HepG2 (cell line): ENCODE measurements at regions not wholly inside any gene's neighbourhood (a gene's known extent, or its start where the extent isn't known, plus 50 kb on each side); places are given as distances from the start of the nearest gene placed in this dataset.

Experiments
- ATAC-seq: fragments of 200-7000 bp; cut with Tn5 transposase; 3 replicates; pipeline ENCODE4 v1.9.1; 2020; ENCODE audit warnings: mild to moderate bottlenecking, moderate library complexity
- BruUV-seq: library from RNA; stranded (reverse); fragments of 400-500 nt; replicated peaks from 2 replicates; lab custom pipeline; 2021; lab: Mats Ljungman, UMichigan
- CTCF ChIA-PET: fragments of 300-600 bp; formaldehyde crosslinking; extraction: SDS; loops from one replicate; lab custom pipeline; 2021; ENCODE audit warnings: low total read pairs, inconsistent platforms, low intra/inter-chr PET ratio; lab: Yijun Ruan, JAX
- POLR2A ChIA-PET: fragments of 350-600 bp; sonication (Branson Sonifier 250); formaldehyde crosslinking; loops from one replicate; lab custom pipeline; 2020; ENCODE audit warnings: antibody characterized with exemption, inconsistent platforms; lab: Yijun Ruan, JAX
- DNase-seq: peaks from one replicate; pipeline ENCODE4 v3.0.0-alpha.2; 2015; ENCODE audit warnings: low spot score
- FAIRE-seq: peaks from 3 replicates; lab custom pipeline; 2011; peaks lifted over from hg19 to GRCh38; lab: Jason Lieb, UNC
- H2AFZ ChIP-seq: one replicate; pipeline ENCODE4 v1.6.1; 2011; ENCODE audit warnings: low read length, inconsistent platforms
- H3K27ac ChIP-seq: fragments of 300-600 bp; 3 replicates; pipeline ENCODE4 v1.8.0; 2011; ENCODE audit warnings: mixed run types, mild to moderate bottlenecking, mixed read lengths, low read length, inconsistent platforms; ENCODE audit not compliant: insufficient read depth; ENCODE audit errors: extremely low read length
- H3K27me3 ChIP-seq, 2 experiments: fragments of 200-600 bp in 1 of 2; 2 replicates in 1 of 2; 3 replicates in 1 of 2; pipeline versions ENCODE4 v1.6.0 to v1.8.0; 2011; ENCODE audit warnings: low read length in 2 of 2, mild to moderate bottlenecking in 2 of 2, moderate library complexity in 2 of 2, inconsistent platforms in 1 of 2; ENCODE audit not compliant: insufficient read depth in 2 of 2, control insufficient read depth in 1 of 2
- H3K36me3 ChIP-seq, 2 experiments: fragments of 200-600 bp in 1 of 2; replicated peaks in 1 of 2; 2 replicates in 1 of 2; 3 replicates in 1 of 2; pipeline versions ENCODE4 v1.5.1 to v1.8.0; 2011; ENCODE audit warnings: low read length in 2 of 2, inconsistent platforms in 1 of 2; ENCODE audit not compliant: insufficient read depth in 2 of 2, control insufficient read depth in 1 of 2
- H3K4me1 ChIP-seq: 2 replicates; pipeline ENCODE4 v1.5.1; 2012; ENCODE audit warnings: low read length, inconsistent platforms; ENCODE audit not compliant: insufficient read depth
- H3K4me2 ChIP-seq: 2 replicates; pipeline ENCODE4 v1.6.0; 2011; ENCODE audit warnings: low read depth, low read length, inconsistent platforms
- H3K4me3 ChIP-seq, 3 experiments: fragments of 200-600 bp in 1 of 3; sonication (generic), shearing (Covaris generic) in 1 of 3; replicated peaks in 1 of 3; 2 replicates each; pipeline ENCODE4 v1.5.1; 2011 to 2016; ENCODE audit warnings: low read length in 3 of 3, inconsistent platforms in 2 of 3, low read depth in 2 of 3, mild to moderate bottlenecking in 2 of 3, control low read depth in 1 of 3, mixed read lengths in 1 of 3; ENCODE audit not compliant: insufficient read depth in 1 of 3
- H3K79me2 ChIP-seq: one replicate; pipeline ENCODE4 v1.6.1; 2011; ENCODE audit warnings: low read length, inconsistent platforms; ENCODE audit not compliant: insufficient read depth
- H3K9ac ChIP-seq: 2 replicates; pipeline ENCODE4 v1.6.0; 2011; ENCODE audit warnings: mild to moderate bottlenecking, low read depth, low read length, inconsistent platforms; ENCODE audit not compliant: insufficient read depth
- H3K9me3 ChIP-seq: 2 replicates; pipeline ENCODE4 v1.5.1; 2012; ENCODE audit warnings: mild to moderate bottlenecking, low read length
- H4K20me1 ChIP-seq: 2 replicates; pipeline ENCODE4 v1.6.0; 2011; ENCODE audit warnings: inconsistent platforms, mild to moderate bottlenecking, low read length, moderate library complexity; ENCODE audit not compliant: insufficient read depth
- ARNTL ChIP-seq: sonication (generic); formaldehyde crosslinking; IDR thresholded peaks from 2 replicates; pipeline ENCODE4 v1.4.0; 2020; ENCODE audit warnings: mild to moderate bottlenecking, missing genetic modification reagents
- HOXA9 ChIP-seq: sonication (generic); formaldehyde crosslinking; IDR thresholded peaks from 2 replicates; pipeline ENCODE4 v1.8.1; 2022; ENCODE audit warnings: missing genetic modification reagents, mild to moderate bottlenecking, moderate library complexity, borderline replicate concordance
- MATR3 ChIP-seq: sonication (generic); formaldehyde crosslinking; IDR thresholded peaks from 2 replicates; pipeline ENCODE4 v1.4.0; 2020; ENCODE audit warnings: missing genetic modification reagents
- MYC ChIP-seq: sonication (generic); formaldehyde crosslinking; IDR thresholded peaks from 2 replicates; pipeline ENCODE4 v1.9.0; 2021; ENCODE audit warnings: missing genetic modification reagents, borderline replicate concordance
- MZF1 ChIP-seq: sonication (generic); formaldehyde crosslinking; IDR thresholded peaks from 2 replicates; pipeline ENCODE4 v1.8.1; 2023; ENCODE audit warnings: mild to moderate bottlenecking, missing genetic modification reagents, borderline replicate concordance
- NFE2L2 ChIP-seq: fragments of 150-350 bp; IDR thresholded peaks from 2 replicates; pipeline ENCODE4 v1.6.1; 2014; ENCODE audit warnings: low read length
- NRL ChIP-seq: sonication (generic); formaldehyde crosslinking; IDR thresholded peaks from 2 replicates; pipeline ENCODE4 v1.5.0; 2020; ENCODE audit warnings: missing genetic modification reagents, mild to moderate bottlenecking, moderate library complexity, borderline replicate concordance
- PHB2 ChIP-seq: fragments of 450-650 bp; IDR thresholded peaks from 2 replicates; pipeline ENCODE4 v1.6.1; 2018; ENCODE audit not compliant: partially characterized antibody
- PLRG1 ChIP-seq: fragments of 450-650 bp; conservative IDR thresholded peaks from 2 replicates; pipeline ENCODE4 v1.6.1; 2016
- ZNF44 ChIP-seq: sonication (generic); formaldehyde crosslinking; IDR thresholded peaks from 2 replicates; pipeline ENCODE4 v1.5.1; 2020; ENCODE audit warnings: mild to moderate bottlenecking, missing genetic modification reagents
- ZNF629 ChIP-seq: sonication (generic); formaldehyde crosslinking; conservative IDR thresholded peaks from 2 replicates; pipeline ENCODE4 v1.5.0; 2020; ENCODE audit warnings: missing genetic modification reagents
- WGBS: methylation state at CpG from one replicate; pipeline ENCODE4 v1.1.6; 2017; ENCODE audit warnings: low lambda C conversion rate; 5-methylcytosine and 5-hydroxymethylcytosine counted together
- in situ Hi-C: cut with HindIII; loops from 2 replicates; pipeline ENCODE4 v1.10.0; 2017; ENCODE audit warnings: low pct_unique_long_range_greater_than_20kb; ENCODE audit not compliant: extremely low pct_ligation_motif_present
- intact Hi-C: fragments of 100-400 bp; cut with micrococcal nuclease; formaldehyde crosslinking; loops from one replicate; pipeline ENCODE4 v1.10.0; 2022; ENCODE audit not compliant: unreplicated experiment
- TF ChIP-seq, protein P1 (sequence below): sonication (generic); formaldehyde crosslinking; IDR thresholded peaks from 2 replicates; pipeline ENCODE4 v1.4.0; 2020; ENCODE audit warnings: mild to moderate bottlenecking, missing genetic modification reagents

DNA sequence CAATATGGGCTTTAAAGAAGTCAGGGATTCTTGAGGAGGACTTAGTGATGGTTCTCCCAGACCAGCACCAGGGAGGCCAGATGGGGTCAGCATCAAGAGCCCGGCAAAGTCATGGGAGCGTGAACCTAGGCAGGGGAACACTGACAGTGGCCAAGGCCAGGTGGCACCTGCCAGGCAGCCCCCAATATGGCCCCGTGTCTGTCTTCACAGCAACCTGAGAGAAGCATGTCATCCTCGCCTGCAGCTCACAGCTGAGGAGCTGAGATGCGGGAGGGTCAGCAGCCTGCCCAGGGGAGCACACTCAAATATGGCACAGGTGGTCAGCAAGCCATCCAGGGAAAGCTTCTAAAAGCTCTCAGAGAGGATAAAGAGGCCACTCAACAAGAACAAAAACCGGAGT, 105.7 kb upstream of the GPC1 start:
- no TSS peak for BruUV-seq
- H3K27me3 ChIP-seq = peaks cover 20 to 65% of the 10 kb centered on the region in 2 experiments
- TF ChIP-seq ZNF44 (CRISPR knock-in tag) = no peak
- no peak for TF ChIP-seq HOXA9
- no peak for TF ChIP-seq NFE2L2
- no peak for TF ChIP-seq MATR3 (CRISPR knock-in tag)
- POLR2A ChIA-PET = no interaction called here
- DNase-seq = no peak
- H3K4me2 ChIP-seq = no peak overlapping the region
- in situ Hi-C loops = no loop called here
- H3K9ac ChIP-seq = no peak overlapping the region
- H3K4me3 ChIP-seq = no peak overlapping the region
- H3K4me1 ChIP-seq = no peaks in the 10 kb centered on the region
- no peak for FAIRE-seq
- H4K20me1 ChIP-seq = no peaks in the 10 kb centered on the region; the same call in 1 of the 2 replicates
- H3K9me3 ChIP-seq = no peaks in the 10 kb centered on the region
- intact Hi-C loops = no loop called here
- whole genome bisulfite sequencing = 16% methylated on average over 6 of the region's 6 CpGs
- no peak overlapping the region for H3K27ac ChIP-seq
- H3K79me2 ChIP-seq = no peaks in the 10 kb centered on the region
- no peak overlapping the region for H2AFZ ChIP-seq
- no peak for ATAC-seq
- CTCF ChIA-PET = no interaction called here
- no peaks in the 10 kb centered on the region for H3K36me3 ChIP-seq

DNA sequence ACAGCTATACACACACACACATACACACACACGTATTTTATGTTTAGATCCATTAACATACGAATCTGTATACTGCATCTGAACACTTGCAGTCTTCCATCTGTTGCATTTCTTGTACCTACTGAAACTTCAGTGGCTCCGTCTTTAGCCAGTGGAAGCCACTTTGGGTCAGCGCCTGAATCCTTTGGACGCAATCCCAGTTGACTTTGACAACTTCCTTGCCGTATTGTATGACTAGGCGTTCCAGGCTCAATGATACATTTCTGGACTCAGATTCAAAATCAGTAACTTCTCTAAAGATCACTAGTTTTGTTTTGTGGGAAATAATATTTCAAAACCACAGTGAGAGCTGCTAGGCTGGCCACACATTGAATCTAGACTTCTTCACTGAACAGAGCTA, 101.5 kb upstream of the GPC1 start:
- Histone ChIP-seq H3K36me3 (no peaks in the 10 kb centered on the region), H3K9ac (no peak overlapping the region), H3K79me2 (no peaks in the 10 kb centered on the region), H4K20me1 (no peaks in the 10 kb centered on the region; the same call in 1 of the 2 replicates), H3K27me3 (peaks cover 10 to 49% of the 10 kb centered on the region in 2 experiments; a peak in 4 of 5 replicates), H3K27ac (no peak overlapping the region)
- CTCF ChIA-PET = no interaction called here
- 33% methylated on average over 7 of the region's 7 CpGs for WGBS
- FAIRE-seq (no peak), ATAC-seq (no peak), DNase-seq (no peak)
- POLR2A ChIA-PET = no interaction called here
- in situ Hi-C loops = no loop called here
- intact Hi-C loops = no loop called here
- no peak for TF ChIP-seq ARNTL (CRISPR knock-in tag)
- no peak for TF ChIP-seq PLRG1
- TF ChIP-seq, protein P1, sequence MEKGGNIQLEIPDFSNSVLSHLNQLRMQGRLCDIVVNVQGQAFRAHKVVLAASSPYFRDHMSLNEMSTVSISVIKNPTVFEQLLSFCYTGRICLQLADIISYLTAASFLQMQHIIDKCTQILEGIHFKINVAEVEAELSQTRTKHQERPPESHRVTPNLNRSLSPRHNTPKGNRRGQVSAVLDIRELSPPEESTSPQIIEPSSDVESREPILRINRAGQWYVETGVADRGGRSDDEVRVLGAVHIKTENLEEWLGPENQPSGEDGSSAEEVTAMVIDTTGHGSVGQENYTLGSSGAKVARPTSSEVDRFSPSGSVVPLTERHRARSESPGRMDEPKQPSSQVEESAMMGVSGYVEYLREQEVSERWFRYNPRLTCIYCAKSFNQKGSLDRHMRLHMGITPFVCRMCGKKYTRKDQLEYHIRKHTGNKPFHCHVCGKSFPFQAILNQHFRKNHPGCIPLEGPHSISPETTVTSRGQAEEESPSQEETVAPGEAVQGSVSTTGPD (CRISPR knock-in tag) = no peak
- TF ChIP-seq MZF1 = no peak
- TF ChIP-seq ZNF629 (CRISPR knock-in tag) = no peak
- no peak for TF ChIP-seq NRL (CRISPR knock-in tag)
- TF ChIP-seq MYC (CRISPR knock-in tag) = no peak
- TF ChIP-seq PHB2 = no peak
- TF ChIP-seq, all 625 proteins: peak for 0
- H2AFZ ChIP-seq = no peak overlapping the region
- no peaks in the 10 kb centered on the region for H3K4me1 ChIP-seq
- H3K9me3 ChIP-seq = no peaks in the 10 kb centered on the region
- H3K4me3 ChIP-seq = no peak overlapping the region
- no TSS peak for BruUV-seq
- H3K4me2 ChIP-seq = no peak overlapping the region
